HG02970 (cell line): ENCODE measurements at regions not wholly inside any gene's neighbourhood (a gene's known extent, or its start where the extent isn't known, plus 50 kb on each side); places are given as distances from the start of the nearest gene placed in this dataset.
"Not testable (repeated sequence)": the region's sequence is repeated elsewhere in the genome, so short reads cannot be mapped to it uniquely, and the experiment has no call there.

Experiments used
- ATAC-seq: cut with Tn5 transposase; IDR thresholded peaks from one replicate; pipeline ENCODE4 v1.9.1; 2021; ENCODE audit warnings: mild to moderate bottlenecking, moderate library complexity, moderate number of reproducible peaks; ENCODE audit not compliant: unreplicated experiment, low FRiP score

DNA sequence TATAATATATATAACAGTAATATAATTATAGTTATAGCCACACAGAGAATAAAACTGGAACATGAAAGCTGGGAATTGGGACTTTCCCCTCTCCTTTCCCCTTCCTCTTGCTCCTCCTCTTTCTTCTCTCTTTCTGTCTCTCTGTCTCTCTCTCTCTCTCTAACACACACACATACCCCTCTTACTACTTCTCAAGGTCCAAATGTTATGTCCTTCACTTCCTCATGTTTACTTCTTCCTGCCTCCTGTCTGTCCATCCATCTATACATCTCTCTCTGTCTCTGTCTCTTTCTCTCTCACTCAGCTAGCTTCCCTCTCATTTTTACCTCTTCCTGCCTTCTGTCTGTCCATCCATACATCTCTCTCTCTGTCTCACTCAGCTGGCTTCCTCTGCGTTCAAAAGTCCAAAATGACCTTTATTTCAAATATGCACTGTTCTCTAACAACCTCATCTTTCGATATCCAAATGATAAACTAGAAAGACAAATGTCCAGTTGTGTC is 261.1 kb downstream of the SIPA1L2 start:
- ATAC-seq, result no peak

DNA sequence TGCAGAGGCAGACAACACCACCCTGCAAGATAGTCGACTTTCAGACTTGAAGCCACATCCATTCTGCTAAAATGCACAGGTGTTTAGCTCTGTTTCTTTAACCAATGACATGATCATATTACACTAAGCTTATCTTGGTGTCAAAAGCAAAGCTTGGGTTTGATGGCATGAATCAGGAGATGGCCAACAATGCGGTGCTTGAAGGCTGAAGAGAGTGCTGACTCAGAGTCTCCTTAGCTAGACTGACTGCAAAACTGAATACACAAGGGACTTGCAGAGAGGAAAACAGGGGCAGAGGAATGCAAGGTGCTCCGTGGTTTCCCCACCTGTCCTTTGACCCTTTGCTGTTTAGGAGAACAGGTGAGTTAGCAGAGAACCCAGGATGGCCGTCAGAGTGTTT is 262.6 kb downstream of the SIPA1L2 start:
- no peak for ATAC-seq

- no peak for ATAC-seq
These were observed 265.1 kb downstream of the SIPA1L2 start for GRCh38 chr1:232364654-232365382.

DNA sequence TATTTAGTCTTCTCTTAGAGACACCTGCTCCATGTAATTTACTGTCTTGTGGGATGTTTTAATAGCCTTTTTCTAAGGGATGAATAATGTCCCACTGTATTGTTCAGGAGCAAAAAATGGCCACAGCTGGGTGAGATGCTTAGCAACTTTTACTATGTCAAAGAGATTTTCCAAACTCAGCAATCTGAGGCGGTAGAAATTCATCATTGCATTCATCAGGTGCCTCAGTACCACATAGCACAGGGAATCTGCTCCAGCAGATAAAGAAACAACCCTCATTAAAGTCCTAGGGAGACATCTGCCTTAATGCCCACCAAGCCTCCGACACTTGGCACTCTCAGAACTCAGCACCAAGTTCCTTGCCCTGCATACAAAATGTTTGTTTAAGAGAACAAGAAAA is 266.9 kb downstream of the SIPA1L2 start:
- ATAC-seq, result no peak

DNA sequence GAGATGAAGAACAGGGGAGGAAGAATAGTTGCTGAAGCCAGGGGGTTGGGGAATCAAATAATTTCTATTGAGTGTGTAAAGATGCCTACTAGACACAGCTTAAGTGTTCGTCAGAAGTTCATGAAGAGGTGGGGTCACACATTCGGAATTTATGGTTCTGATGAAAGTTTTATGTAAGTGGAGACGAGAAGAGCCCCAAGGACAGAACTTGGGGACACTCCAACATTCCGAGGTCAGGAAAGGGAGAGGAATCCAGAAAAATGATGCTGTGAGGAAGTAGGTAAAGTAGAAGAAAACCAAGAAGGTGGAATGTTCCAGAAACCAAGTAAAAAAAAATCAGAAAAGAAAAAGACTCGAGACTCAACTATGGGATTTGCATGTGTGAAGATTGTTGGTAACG is 272.5 kb downstream of the SIPA1L2 start:
- ATAC-seq, result no peak

DNA sequence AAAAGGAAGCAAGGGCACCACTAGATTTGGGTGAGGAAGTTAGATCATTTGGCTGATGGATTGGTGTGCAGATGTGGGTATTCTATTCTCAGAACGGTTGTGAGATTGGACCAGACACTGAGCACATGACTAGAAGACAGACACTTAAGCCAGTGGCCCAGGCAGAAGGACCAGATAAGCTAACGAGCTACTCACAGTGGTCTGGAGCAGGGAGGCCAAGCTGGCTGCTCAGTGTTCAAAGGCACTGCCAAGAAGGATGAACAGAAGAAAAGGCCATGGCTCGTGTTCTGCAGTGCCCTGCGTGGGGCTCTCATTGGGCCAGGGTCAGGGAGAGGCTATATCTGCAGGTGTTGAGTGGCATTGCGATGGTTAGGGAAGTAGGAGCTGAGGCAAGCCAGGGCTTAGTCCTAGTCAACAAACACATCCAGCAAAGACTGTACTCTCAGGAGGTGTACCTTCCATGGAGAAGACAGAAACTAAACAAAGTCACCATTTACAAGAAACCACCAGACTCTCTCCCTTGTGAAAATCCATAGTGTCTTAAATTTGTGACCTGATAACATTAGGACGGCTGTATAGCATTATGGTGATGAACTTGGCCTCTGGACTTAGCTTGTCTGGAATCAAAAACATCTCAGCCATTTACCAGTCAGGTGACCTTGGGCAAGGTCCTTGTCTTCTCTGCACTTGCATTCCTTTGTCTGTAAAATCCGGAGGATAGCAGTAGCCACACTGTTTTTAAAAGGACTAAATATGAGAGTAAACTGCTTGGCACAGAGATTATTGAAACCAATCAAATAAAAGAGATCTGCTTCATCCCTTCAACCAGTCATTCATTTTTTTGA is 274.5 kb downstream of the SIPA1L2 start:
- no peak for ATAC-seq

DNA sequence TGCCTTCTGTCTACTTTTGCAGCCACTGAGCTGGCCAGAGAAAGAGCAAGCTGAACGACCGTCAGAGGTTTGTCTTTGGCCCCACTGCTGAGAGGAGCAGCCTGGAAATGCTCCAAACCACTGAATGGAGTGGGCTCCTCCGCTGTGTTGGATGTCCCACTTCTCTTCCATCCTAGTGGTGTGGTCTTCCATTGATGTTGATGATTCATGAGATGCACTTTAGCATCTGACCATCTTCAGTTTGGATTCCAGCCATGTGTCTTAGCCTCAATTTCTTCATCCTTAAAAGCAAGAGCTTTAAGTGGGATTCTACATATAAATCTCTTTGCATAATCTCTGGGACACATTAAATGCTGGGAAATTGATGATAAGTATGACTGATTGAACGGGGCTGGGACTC is 276.9 kb downstream of the SIPA1L2 start:
- no peak for ATAC-seq

DNA sequence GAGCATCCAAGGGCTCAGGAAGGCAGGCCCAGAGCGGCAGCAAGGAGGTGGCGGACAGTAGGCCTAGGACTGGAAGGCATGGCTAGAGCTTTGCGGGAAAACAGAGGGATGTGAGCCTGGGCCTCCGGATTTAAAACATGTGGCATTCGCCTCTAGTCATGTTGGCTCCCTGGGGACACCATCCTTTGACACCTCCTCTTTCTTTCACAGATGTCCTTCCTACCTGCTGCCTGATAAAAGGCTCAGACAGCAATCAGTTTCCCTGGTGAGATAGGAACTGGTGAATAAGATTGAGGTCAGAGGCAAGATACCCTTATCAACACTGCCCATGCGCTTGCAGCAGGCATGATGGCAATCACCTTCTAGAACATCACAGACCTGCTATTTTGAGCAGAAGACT is 277.6 kb downstream of the SIPA1L2 start:
- no peak for ATAC-seq

DNA sequence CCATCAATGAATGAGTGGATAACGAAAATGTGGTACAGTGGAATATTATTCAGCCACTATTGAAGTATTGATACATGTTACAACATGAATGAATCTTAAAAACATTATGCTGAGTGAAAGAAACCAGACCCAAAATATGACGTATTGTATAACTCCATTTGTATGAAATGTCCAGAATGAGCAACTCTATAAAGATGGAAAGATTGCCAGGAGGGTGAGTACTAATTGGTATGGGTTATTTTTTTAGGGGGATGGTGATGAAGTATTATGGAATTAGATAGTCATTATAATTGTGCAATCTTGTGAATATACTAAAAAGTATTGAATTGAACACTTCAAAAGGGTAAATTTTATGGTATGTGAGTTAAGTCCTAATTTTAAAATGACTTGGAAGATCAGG is 278.6 kb downstream of the SIPA1L2 start:
- ATAC-seq, result no peak

GRCh38 chr1:232346844-232347243 is 283.1 kb downstream of the SIPA1L2 start:
- ATAC-seq, result no peak

DNA sequence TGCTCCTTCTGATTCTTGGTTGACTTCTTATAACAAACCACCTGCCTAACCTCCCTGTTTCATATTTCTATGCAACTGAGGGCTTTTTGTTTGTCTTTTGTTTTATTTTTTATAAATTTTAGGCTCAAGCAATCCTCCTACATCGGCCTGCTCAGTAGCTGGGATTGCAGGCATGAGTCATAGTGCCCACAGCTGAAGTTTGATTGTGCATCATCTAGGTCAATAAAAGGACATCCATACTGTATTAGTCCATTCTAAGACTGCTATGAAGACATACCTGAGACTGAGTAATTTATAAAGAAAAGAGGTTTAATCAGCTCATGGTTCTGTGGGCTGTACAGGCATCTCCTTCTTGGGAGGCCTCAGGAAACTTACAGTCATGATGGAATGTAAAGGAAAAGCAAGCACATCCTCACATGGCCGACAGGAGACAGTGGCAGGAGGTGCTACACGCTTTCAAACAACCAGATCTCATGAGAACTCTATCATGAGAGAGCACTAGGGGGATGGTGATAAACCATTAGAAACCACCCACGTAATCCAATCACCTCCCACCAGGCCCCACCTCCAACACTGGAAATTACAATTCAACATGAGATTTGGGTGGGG is 285.0 kb downstream of the SIPA1L2 start:
- ATAC-seq, result no peak

DNA sequence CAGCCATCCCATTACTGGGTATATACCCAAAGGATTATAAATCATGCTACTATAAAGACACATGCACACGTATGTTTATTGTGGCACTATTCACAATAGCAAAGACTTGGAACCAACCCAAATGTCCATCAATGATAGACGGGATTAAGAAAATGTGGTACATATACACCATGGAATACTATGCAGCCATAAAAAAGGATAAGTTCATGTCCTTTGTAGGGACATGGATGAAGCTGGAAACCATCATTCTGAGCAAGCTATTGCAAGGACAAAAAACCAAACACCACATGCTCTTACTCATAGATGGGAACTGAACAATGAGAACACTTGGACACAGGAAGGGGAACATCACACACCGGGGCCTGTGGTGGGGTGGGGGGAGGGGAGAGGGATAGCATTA is 285.7 kb downstream of the SIPA1L2 start:
- not testable (repeated sequence) for ATAC-seq

- ATAC-seq, result no peak
These were observed 289.5 kb downstream of the SIPA1L2 start for GRCh38 chr1:232340446-232340845.

GRCh38 chr1:232339073-232339472 is 290.9 kb downstream of the SIPA1L2 start:
- ATAC-seq, result no peak

GRCh38 chr1:232335741-232336293 is 294.1 kb downstream of the SIPA1L2 start:
- ATAC-seq, result no peak

DNA sequence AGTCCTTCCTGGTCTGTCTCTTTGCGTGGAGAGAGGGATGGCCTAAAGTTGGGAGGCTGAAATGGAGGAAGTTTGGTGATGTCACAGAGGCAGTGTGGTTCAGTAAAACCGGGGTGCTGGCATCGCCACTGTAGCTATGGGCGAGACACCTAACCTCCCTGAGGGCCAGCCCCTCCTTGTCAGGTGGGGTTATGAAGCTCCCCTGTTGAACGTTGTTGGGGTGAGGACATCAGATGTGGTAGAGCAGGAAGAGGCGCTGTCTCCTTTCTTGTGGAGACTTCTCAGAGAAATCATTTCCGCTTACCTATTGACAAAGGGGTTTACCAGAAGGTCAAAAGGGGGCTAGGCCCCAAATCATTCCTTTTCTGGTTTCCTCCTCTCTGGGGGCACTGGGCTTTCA is 294.7 kb downstream of the SIPA1L2 start:
- ATAC-seq, result no peak

- no peak for ATAC-seq
These were observed 295.1 kb downstream of the SIPA1L2 start for GRCh38 chr1:232334811-232335210.

GRCh38 chr1:232334246-232334645 is 295.7 kb downstream of the SIPA1L2 start:
- ATAC-seq, result no peak

DNA sequence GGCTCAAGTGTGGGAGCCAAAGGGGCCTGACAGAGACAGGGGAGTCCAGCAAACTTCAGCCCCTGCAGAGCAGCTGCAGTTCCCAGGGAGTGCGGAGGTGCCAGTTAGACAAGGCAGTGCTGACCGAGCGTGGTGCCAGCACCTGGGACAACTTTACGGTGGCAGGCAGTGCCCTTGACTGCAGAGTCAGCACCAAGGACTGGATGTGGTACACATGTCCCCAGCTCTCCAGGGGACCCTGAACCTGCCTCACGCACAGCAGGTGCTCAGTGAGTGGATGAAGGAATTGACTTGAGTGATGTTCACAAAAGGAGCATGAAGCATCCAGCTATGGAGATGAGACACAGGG is 296.5 kb downstream of the SIPA1L2 start:
- no peak for ATAC-seq

GRCh38 chr1:232332710-232333418 is 297.1 kb downstream of the SIPA1L2 start:
- ATAC-seq, result not testable (repeated sequence)
